GM23338 (cell line): ENCODE measurements at regions not wholly inside any gene's neighbourhood (a gene's known extent, or its start where the extent isn't known, plus 50 kb on each side); places are given as distances from the start of the nearest gene placed in this dataset.

Source experiments
- CREB1 ChIP-seq: fragments of 250-450 bp; sonication (Bioruptor Pico); IDR thresholded peaks from 2 replicates; pipeline ENCODE4 v1.5.0; 2020; ENCODE audit warnings: low read depth, mild to moderate bottlenecking, moderate library complexity
- CTCF ChIP-seq, 2 experiments: fragments of 200-600 bp in 1 of 2; sonication (generic) in 1 of 2; conservative IDR thresholded peaks; 2 replicates each; pipeline versions ENCODE4 v1.5.1 to v1.6.1; 2016 to 2017; ENCODE audit warnings: antibody characterized with exemption in 2 of 2, low read depth in 2 of 2, mild to moderate bottlenecking in 2 of 2, moderate library complexity in 1 of 2
- EZH2 ChIP-seq: fragments of 200-600 bp; sonication (generic); IDR thresholded peaks from one replicate; pipeline ENCODE4 v1.8.0; 2017; ENCODE audit warnings: antibody characterized with exemption, mild to moderate bottlenecking, low read depth; ENCODE audit not compliant: unreplicated experiment
- EZH2phosphoT487 ChIP-seq: fragments of 200-600 bp; sonication (generic); IDR thresholded peaks from one replicate; pipeline ENCODE4 v1.8.1; 2018; ENCODE audit warnings: antibody characterized with exemption; ENCODE audit not compliant: unreplicated experiment
- NANOG ChIP-seq: IDR thresholded peaks from 2 replicates; pipeline ENCODE4 v1.6.1; 2016; ENCODE audit warnings: antibody characterized with exemption, borderline replicate concordance
- POLR2AphosphoS5 ChIP-seq: IDR thresholded peaks from 2 replicates; pipeline ENCODE4 v1.6.1; 2016; ENCODE audit warnings: antibody characterized with exemption, low read depth
- REST ChIP-seq: IDR thresholded peaks from one replicate; pipeline ENCODE4 v1.6.1; 2018; ENCODE audit warnings: antibody characterized with exemption; ENCODE audit not compliant: unreplicated experiment
- STAT1 ChIP-seq: IDR thresholded peaks from one replicate; pipeline ENCODE4 v1.6.1; 2016; ENCODE audit warnings: antibody characterized with exemption; ENCODE audit not compliant: unreplicated experiment

GRCh38 chr3:28076246-28076645 lies 165.2 kb upstream of the CMC1 start:
- no peak for TF ChIP-seq CTCF (conservative IDR thresholded peaks at IDR 0.05; ENCODE audit: low read depth in 2 of 2)
- no peak for TF ChIP-seq CREB1 (CRISPR knock-in tag)
- no peak for TF ChIP-seq EZH2phosphoT487
- no peak for TF ChIP-seq POLR2AphosphoS5
- no peak for TF ChIP-seq STAT1
- TF ChIP-seq EZH2: no peak
- TF ChIP-seq REST: no peak
- no peak for TF ChIP-seq NANOG
